WTC11 (cell line): ENCODE measurements at regions not wholly inside any gene's neighbourhood (a gene's known extent, or its start where the extent isn't known, plus 50 kb on each side); places are given as distances from the start of the nearest gene placed in this dataset.

ENCODE experiments used
- ELF4 ChIP-seq: sonication (generic); formaldehyde crosslinking; IDR thresholded peaks from 2 replicates; pipeline ENCODE4 v1.8.1; 2022; ENCODE audit warnings: low read depth, mild to moderate bottlenecking, moderate library complexity, missing genetic modification reagents
- FOXJ3 ChIP-seq: sonication (generic); formaldehyde crosslinking; IDR thresholded peaks from 2 replicates; pipeline ENCODE4 v1.9.0; 2021; ENCODE audit warnings: missing genetic modification reagents, mild to moderate bottlenecking, borderline replicate concordance
- NFYB ChIP-seq: sonication (generic); formaldehyde crosslinking; conservative IDR thresholded peaks from 2 replicates; pipeline ENCODE4 v1.8.0; 2022; ENCODE audit warnings: low read depth, missing genetic modification reagents
- NR3C1 ChIP-seq: sonication (generic); formaldehyde crosslinking; conservative IDR thresholded peaks from 2 replicates; pipeline ENCODE4 v1.8.1; 2023; ENCODE audit warnings: low read depth, mild to moderate bottlenecking, missing genetic modification reagents
- RELA ChIP-seq: sonication (generic); formaldehyde crosslinking; IDR thresholded peaks from 2 replicates; pipeline ENCODE4 v1.8.1; 2022; ENCODE audit warnings: missing genetic modification reagents, mild to moderate bottlenecking, borderline replicate concordance
- SP1 ChIP-seq: sonication (generic); formaldehyde crosslinking; conservative IDR thresholded peaks from 2 replicates; pipeline ENCODE4 v1.8.1; 2022; ENCODE audit warnings: missing genetic modification reagents
- ZNF263 ChIP-seq: sonication (generic); formaldehyde crosslinking; IDR thresholded peaks from 2 replicates; pipeline ENCODE4 v1.8.1; 2022; ENCODE audit warnings: low read depth, mild to moderate bottlenecking, moderate library complexity, missing genetic modification reagents
- TF ChIP-seq, protein P1 (sequence below): fragments of 200-600 bp; IDR thresholded peaks from 2 replicates; pipeline ENCODE4 v1.8.0; 2022; ENCODE audit warnings: antibody characterized with exemption
- TF ChIP-seq, protein P2 (sequence below): sonication (generic); formaldehyde crosslinking; IDR thresholded peaks from 2 replicates; pipeline ENCODE4 v1.8.1; 2023; ENCODE audit warnings: mild to moderate bottlenecking, missing genetic modification reagents, moderate library complexity
- TF ChIP-seq, protein P3 (sequence below): sonication (generic); formaldehyde crosslinking; IDR thresholded peaks from 2 replicates; pipeline ENCODE4 v1.8.0; 2023; ENCODE audit warnings: mild to moderate bottlenecking, missing genetic modification reagents
- TF ChIP-seq, protein P4 (sequence below): sonication (generic); formaldehyde crosslinking; IDR thresholded peaks from 2 replicates; pipeline ENCODE4 v1.8.0; 2022; ENCODE audit warnings: mild to moderate bottlenecking, missing genetic modification reagents
- TF ChIP-seq, protein P5 (sequence below): sonication (generic); formaldehyde crosslinking; IDR thresholded peaks from 2 replicates; pipeline ENCODE4 v1.8.0; 2023; ENCODE audit warnings: missing genetic modification reagents

DNA sequence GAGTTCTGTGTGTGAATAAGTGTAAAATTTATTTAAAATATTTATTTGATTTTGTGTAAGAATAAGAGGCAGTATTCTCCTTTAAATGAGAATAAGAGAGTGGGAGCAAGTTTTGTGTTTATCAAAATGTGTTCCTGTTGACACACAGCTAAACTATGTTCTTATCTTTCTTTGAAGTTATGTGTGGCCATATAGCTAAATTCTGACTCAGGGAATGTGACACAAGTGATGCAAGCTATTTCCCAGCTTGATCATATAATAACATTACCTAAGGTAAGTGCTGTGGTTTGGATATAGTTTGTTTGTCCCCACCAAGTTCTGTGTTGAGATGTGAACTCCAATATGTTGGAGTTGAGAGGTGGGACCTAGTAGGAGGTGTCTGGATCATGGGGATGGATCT is 740.0 kb upstream of the IGFBP7 start:
- TF ChIP-seq, protein P1, sequence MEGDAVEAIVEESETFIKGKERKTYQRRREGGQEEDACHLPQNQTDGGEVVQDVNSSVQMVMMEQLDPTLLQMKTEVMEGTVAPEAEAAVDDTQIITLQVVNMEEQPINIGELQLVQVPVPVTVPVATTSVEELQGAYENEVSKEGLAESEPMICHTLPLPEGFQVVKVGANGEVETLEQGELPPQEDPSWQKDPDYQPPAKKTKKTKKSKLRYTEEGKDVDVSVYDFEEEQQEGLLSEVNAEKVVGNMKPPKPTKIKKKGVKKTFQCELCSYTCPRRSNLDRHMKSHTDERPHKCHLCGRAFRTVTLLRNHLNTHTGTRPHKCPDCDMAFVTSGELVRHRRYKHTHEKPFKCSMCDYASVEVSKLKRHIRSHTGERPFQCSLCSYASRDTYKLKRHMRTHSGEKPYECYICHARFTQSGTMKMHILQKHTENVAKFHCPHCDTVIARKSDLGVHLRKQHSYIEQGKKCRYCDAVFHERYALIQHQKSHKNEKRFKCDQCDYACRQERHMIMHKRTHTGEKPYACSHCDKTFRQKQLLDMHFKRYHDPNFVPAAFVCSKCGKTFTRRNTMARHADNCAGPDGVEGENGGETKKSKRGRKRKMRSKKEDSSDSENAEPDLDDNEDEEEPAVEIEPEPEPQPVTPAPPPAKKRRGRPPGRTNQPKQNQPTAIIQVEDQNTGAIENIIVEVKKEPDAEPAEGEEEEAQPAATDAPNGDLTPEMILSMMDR, result no peak
- TF ChIP-seq SP1 (CRISPR knock-in tag) (no peak), RELA (CRISPR knock-in tag) (no peak), NR3C1 (no peak), ZNF263 (no peak), FOXJ3 (CRISPR knock-in tag) (no peak), NFYB (CRISPR knock-in tag) (no peak), ELF4 (CRISPR knock-in tag) (no peak)
- TF ChIP-seq, protein P2, sequence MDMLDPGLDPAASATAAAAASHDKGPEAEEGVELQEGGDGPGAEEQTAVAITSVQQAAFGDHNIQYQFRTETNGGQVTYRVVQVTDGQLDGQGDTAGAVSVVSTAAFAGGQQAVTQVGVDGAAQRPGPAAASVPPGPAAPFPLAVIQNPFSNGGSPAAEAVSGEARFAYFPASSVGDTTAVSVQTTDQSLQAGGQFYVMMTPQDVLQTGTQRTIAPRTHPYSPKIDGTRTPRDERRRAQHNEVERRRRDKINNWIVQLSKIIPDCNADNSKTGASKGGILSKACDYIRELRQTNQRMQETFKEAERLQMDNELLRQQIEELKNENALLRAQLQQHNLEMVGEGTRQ, result no peak
- TF ChIP-seq, protein P3, sequence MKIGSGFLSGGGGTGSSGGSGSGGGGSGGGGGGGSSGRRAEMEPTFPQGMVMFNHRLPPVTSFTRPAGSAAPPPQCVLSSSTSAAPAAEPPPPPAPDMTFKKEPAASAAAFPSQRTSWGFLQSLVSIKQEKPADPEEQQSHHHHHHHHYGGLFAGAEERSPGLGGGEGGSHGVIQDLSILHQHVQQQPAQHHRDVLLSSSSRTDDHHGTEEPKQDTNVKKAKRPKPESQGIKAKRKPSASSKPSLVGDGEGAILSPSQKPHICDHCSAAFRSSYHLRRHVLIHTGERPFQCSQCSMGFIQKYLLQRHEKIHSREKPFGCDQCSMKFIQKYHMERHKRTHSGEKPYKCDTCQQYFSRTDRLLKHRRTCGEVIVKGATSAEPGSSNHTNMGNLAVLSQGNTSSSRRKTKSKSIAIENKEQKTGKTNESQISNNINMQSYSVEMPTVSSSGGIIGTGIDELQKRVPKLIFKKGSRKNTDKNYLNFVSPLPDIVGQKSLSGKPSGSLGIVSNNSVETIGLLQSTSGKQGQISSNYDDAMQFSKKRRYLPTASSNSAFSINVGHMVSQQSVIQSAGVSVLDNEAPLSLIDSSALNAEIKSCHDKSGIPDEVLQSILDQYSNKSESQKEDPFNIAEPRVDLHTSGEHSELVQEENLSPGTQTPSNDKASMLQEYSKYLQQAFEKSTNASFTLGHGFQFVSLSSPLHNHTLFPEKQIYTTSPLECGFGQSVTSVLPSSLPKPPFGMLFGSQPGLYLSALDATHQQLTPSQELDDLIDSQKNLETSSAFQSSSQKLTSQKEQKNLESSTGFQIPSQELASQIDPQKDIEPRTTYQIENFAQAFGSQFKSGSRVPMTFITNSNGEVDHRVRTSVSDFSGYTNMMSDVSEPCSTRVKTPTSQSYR (CRISPR knock-in tag), result no peak
- TF ChIP-seq, protein P4, sequence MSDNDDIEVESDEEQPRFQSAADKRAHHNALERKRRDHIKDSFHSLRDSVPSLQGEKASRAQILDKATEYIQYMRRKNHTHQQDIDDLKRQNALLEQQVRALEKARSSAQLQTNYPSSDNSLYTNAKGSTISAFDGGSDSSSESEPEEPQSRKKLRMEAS (CRISPR knock-in tag), result no peak
- TF ChIP-seq, protein P5, sequence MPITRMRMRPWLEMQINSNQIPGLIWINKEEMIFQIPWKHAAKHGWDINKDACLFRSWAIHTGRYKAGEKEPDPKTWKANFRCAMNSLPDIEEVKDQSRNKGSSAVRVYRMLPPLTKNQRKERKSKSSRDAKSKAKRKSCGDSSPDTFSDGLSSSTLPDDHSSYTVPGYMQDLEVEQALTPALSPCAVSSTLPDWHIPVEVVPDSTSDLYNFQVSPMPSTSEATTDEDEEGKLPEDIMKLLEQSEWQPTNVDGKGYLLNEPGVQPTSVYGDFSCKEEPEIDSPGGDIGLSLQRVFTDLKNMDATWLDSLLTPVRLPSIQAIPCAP (CRISPR knock-in tag), result no peak
